ENCODE measurements at regions not wholly inside any gene's neighbourhood (a gene's known extent, or its start where the extent isn't known, plus 50 kb on each side); places are given as distances from the start of the nearest gene placed in this dataset.

GRCh38 chr1:234980645-234981396, 147.8 kb downstream of the TOMM20 start:
- Histone ChIP-seq H3K9me3 (ENCODE audit: low read length) (no peaks in the 10 kb centered on the region), H3K27ac (ENCODE audit: low read length) (no peak overlapping the region), H3K4me3 (ENCODE audit: low read length) (no peak overlapping the region), H3K27me3 (ENCODE audit: insufficient read depth, low read depth, low read length) (no peaks in the 10 kb centered on the region), H3K9ac (ENCODE audit: low read length) (no peak overlapping the region), H3K4me2 (ENCODE audit: low read length) (no peak overlapping the region), H3F3A (ENCODE audit: insufficient read depth, low read length, poor library complexity, severe bottlenecking) (no peaks in the 10 kb centered on the region), H2AFZ (ENCODE audit: low read depth, low read length) (no peak overlapping the region), H3K9me2 (ENCODE audit: insufficient read depth, low read length) (no peaks in the 10 kb centered on the region), H3K36me3 (ENCODE audit: insufficient read depth, low read length) (no peaks in the 10 kb centered on the region), H3K79me2 (replicated peaks; ENCODE audit: insufficient read depth, low read length) (no peaks in the 10 kb centered on the region), H4K20me1 (ENCODE audit: insufficient read depth) (no peaks in the 10 kb centered on the region)
- no peak for TF ChIP-seq TAF1 (IDR thresholded peaks at IDR 0.05; ENCODE audit: low read depth)
- no peak for TF ChIP-seq CTCF (IDR thresholded peaks at IDR 0.05; ENCODE audit: poor library complexity, severe bottlenecking)
- TF ChIP-seq MXI1 (conservative IDR thresholded peaks at IDR 0.05; ENCODE audit: poor library complexity, severe bottlenecking) = no peak
- TF ChIP-seq POLR2AphosphoS5 (IDR thresholded peaks at IDR 0.05) = no peak
- TF ChIP-seq RAD21 (conservative IDR thresholded peaks at IDR 0.05) = no peak
- no peak for TF ChIP-seq EZH2 (IDR thresholded peaks at IDR 0.05; ENCODE audit: borderline replicate concordance, insufficient read depth, low read length, poor library complexity, severe bottlenecking)
- TF ChIP-seq EP300 (conservative IDR thresholded peaks at IDR 0.05; ENCODE audit: poor library complexity, severe bottlenecking) = no peak
- no peak for TF ChIP-seq SMC3 (conservative IDR thresholded peaks at IDR 0.05; ENCODE audit: poor library complexity)
- TF ChIP-seq REST (IDR thresholded peaks at IDR 0.05; ENCODE audit: borderline replicate concordance) = no peak

DNA sequence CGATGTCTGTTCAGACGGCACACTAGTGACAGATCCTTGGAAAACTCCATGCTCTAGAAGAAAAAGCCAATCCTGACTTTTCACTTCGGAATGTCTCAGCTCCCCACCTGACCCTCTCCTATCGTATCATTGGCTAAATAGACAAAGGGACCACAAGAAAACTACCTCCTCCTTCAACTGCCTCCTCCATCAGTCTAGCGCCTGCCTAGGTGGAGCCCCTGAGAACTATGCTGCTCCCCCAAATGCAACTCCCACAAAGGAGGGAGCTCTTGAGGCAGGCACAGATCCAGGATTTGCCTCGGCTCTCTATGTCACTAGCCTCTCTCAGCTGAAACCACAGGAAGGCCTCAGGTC, 148.4 kb downstream of the TOMM20 start:
- no peak overlapping the region for H2AFZ ChIP-seq (ENCODE audit: low read depth, low read length)
- H3K4me2 ChIP-seq (ENCODE audit: low read length) = no peak overlapping the region
- no peaks in the 10 kb centered on the region for H4K20me1 ChIP-seq (ENCODE audit: insufficient read depth)
- TF ChIP-seq TAF1 (IDR thresholded peaks at IDR 0.05; ENCODE audit: low read depth) = no peak
- TF ChIP-seq SMC3 (conservative IDR thresholded peaks at IDR 0.05; ENCODE audit: poor library complexity) = no peak
- TF ChIP-seq CTCF (IDR thresholded peaks at IDR 0.05; ENCODE audit: poor library complexity, severe bottlenecking) = no peak
- no peak for TF ChIP-seq REST (IDR thresholded peaks at IDR 0.05; ENCODE audit: borderline replicate concordance)
- TF ChIP-seq EZH2 (IDR thresholded peaks at IDR 0.05; ENCODE audit: borderline replicate concordance, insufficient read depth, low read length, poor library complexity, severe bottlenecking) = no peak
- no peak for TF ChIP-seq POLR2AphosphoS5 (IDR thresholded peaks at IDR 0.05)
- TF ChIP-seq RAD21 (conservative IDR thresholded peaks at IDR 0.05) = no peak
- no peak for TF ChIP-seq EP300 (conservative IDR thresholded peaks at IDR 0.05; ENCODE audit: poor library complexity, severe bottlenecking)
- TF ChIP-seq MXI1 (conservative IDR thresholded peaks at IDR 0.05; ENCODE audit: poor library complexity, severe bottlenecking) = no peak
- H3F3A ChIP-seq (ENCODE audit: insufficient read depth, low read length, poor library complexity, severe bottlenecking) = no peaks in the 10 kb centered on the region
- no peak overlapping the region for H3K27ac ChIP-seq (ENCODE audit: low read length)
- H3K9me2 ChIP-seq (ENCODE audit: insufficient read depth, low read length) = no peaks in the 10 kb centered on the region
- H3K27me3 ChIP-seq (ENCODE audit: insufficient read depth, low read depth, low read length) = no peaks in the 10 kb centered on the region
- H3K4me3 ChIP-seq (ENCODE audit: low read length) = no peak overlapping the region
- no peaks in the 10 kb centered on the region for H3K36me3 ChIP-seq (ENCODE audit: insufficient read depth, low read length)
- no peak overlapping the region for H3K9ac ChIP-seq (ENCODE audit: low read length)
- H3K79me2 ChIP-seq (replicated peaks; ENCODE audit: insufficient read depth, low read length) = no peaks in the 10 kb centered on the region
- H3K9me3 ChIP-seq (ENCODE audit: low read length) = no peaks in the 10 kb centered on the region

All from neural cell (in vitro differentiated cells).